Stimulated activated CD4-positive, alpha-beta T cell treated with anti-CD3 and anti-CD28 coated beads, Interleukin-12 subunit alpha, Interleukin-12 subunit beta, amount 100 ng/mL, for 48 hours (primary cell): ENCODE measurements at regions not wholly inside any gene's neighbourhood (a gene's known extent, or its start where the extent isn't known, plus 50 kb on each side); places are given as distances from the start of the nearest gene placed in this dataset.
"Not testable (repeated sequence)": the region's sequence is repeated elsewhere in the genome, so short reads cannot be mapped to it uniquely, and the experiment has no call there.

Experiments used
- DNase-seq, 3 donors: peaks; one replicate each; pipeline ENCODE4 v3.0.0-alpha.2; 2020; ENCODE audit warnings: low read depth in 2 of 3, low spot score in 1 of 3

GRCh38 chr6:170198298-170198697, 92.6 kb downstream of the DLL1 start:
- no peak for DNase-seq

GRCh38 chr6:170193326-170193821, 97.5 kb downstream of the DLL1 start:
- DNase-seq, result no peak

- DNase-seq, result no peak
Measured at GRCh38 chr6:170192905-170193304, 98.0 kb downstream of the DLL1 start.

GRCh38 chr6:170192101-170192500, 98.8 kb downstream of the DLL1 start:
- DNase-seq, result not testable (repeated sequence)

GRCh38 chr6:170190046-170190445, 100.8 kb downstream of the DLL1 start:
- no peak for DNase-seq

- no peak for DNase-seq
Measured at GRCh38 chr6:170189236-170189635, 101.6 kb downstream of the DLL1 start.

- no peak for DNase-seq
Measured at GRCh38 chr6:170188571-170189001, 102.3 kb downstream of the DLL1 start.

- DNase-seq, result no peak
Measured at GRCh38 chr6:170187669-170188566, 103.0 kb downstream of the DLL1 start.

- DNase-seq, result no peak
Measured at GRCh38 chr6:170186941-170187668, 103.8 kb downstream of the DLL1 start.

- DNase-seq, result no peak
Measured at GRCh38 chr6:170186006-170186935, 104.6 kb downstream of the DLL1 start.

- DNase-seq, result no peak
Measured at GRCh38 chr6:170185175-170185978, 105.5 kb downstream of the DLL1 start.

- no peak for DNase-seq
Measured at GRCh38 chr6:170184316-170184715, 106.6 kb downstream of the DLL1 start.

- DNase-seq, result no peak
Measured at GRCh38 chr6:170183521-170183920, 107.4 kb downstream of the DLL1 start.

- DNase-seq, result no peak
Measured at GRCh38 chr6:170182781-170183120, 108.1 kb downstream of the DLL1 start.

- DNase-seq, result no peak
Measured at GRCh38 chr6:170182093-170182780, 108.6 kb downstream of the DLL1 start.

GRCh38 chr6:170181338-170181690, 109.6 kb downstream of the DLL1 start:
- no peak for DNase-seq

- DNase-seq, result no peak
Measured at GRCh38 chr6:170180671-170181337, 110.1 kb downstream of the DLL1 start.

GRCh38 chr6:170179616-170180324, 111.1 kb downstream of the DLL1 start:
- DNase-seq, result no peak
